ENCODE measurements at regions not wholly inside any gene's neighbourhood (a gene's known extent, or its start where the extent isn't known, plus 50 kb on each side); places are given as distances from the start of the nearest gene placed in this dataset.

DNA sequence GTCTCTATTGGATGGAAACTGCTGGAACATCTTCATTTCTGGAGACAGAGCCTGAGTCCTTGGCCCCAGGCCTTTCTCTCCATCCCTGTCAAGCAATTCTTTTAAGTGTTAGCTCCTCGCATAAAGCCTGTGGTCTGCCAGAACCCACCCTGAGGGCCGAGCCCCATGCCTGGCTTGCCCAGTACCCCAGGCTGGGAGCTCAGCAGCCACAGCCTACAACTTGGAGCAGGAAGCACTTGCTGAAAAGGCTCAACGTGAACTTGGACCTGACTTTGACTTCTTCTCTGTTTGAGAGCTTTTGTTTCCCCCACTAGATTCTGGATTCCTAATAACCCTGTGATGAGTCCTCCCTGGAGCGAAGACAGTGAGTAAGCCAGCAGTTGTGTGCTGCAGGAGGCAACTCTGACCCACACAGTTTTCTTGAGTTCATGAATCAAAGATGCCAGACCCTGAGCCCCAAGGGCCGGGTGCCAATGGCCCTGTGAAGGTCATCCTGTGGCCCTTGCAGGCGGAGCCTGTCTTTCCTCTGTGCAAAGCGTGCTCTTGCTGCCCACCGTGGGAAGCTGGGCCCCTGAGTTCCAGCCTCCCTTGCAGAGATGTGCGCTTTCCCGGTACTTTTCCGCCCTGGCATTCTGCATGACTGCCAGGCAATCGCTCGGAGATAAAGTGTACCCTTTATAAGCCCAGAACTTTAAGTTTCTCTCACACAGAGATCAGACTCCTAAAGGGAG lies 64.3 kb upstream of the RUFY1 start:
- TF ChIP-seq, protein P1, sequence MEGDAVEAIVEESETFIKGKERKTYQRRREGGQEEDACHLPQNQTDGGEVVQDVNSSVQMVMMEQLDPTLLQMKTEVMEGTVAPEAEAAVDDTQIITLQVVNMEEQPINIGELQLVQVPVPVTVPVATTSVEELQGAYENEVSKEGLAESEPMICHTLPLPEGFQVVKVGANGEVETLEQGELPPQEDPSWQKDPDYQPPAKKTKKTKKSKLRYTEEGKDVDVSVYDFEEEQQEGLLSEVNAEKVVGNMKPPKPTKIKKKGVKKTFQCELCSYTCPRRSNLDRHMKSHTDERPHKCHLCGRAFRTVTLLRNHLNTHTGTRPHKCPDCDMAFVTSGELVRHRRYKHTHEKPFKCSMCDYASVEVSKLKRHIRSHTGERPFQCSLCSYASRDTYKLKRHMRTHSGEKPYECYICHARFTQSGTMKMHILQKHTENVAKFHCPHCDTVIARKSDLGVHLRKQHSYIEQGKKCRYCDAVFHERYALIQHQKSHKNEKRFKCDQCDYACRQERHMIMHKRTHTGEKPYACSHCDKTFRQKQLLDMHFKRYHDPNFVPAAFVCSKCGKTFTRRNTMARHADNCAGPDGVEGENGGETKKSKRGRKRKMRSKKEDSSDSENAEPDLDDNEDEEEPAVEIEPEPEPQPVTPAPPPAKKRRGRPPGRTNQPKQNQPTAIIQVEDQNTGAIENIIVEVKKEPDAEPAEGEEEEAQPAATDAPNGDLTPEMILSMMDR (IDR thresholded peaks at IDR 0.05): no peak
- no peak for TF ChIP-seq EZH2phosphoT487 (IDR thresholded peaks at IDR 0.05)
- no peak for TF ChIP-seq EZH2 (IDR thresholded peaks at IDR 0.05)

Measured in neural progenitor cell (in vitro differentiated cells).